DND-41 (cell line): ENCODE measurements at regions not wholly inside any gene's neighbourhood (a gene's known extent, or its start where the extent isn't known, plus 50 kb on each side); places are given as distances from the start of the nearest gene placed in this dataset.

Experiments used
- ATAC-seq: fragments of 200-7000 bp; cut with Tn5 transposase; 3 replicates; pipeline ENCODE4 v1.9.1; 2021; ENCODE audit warnings: low read depth; ENCODE audit not compliant: insufficient read depth
- DNase-seq: peaks from one replicate; pipeline ENCODE4 v3.0.0-alpha.2; 2020
- H2AFZ ChIP-seq: 2 replicates; pipeline ENCODE4 v1.6.0; 2012; ENCODE audit warnings: low read depth, low read length
- H3K27ac ChIP-seq: 2 replicates; pipeline ENCODE4 v1.5.1; 2012; ENCODE audit warnings: low read length, inconsistent platforms
- H3K27me3 ChIP-seq: fragments of 200-600 bp; sonication (generic); 2 replicates; pipeline ENCODE4 v1.6.0; 2012; ENCODE audit warnings: low read length, mild to moderate bottlenecking, inconsistent platforms; ENCODE audit not compliant: insufficient read depth, poor library complexity
- H3K36me3 ChIP-seq: 2 replicates; pipeline ENCODE4 v1.5.1; 2012; ENCODE audit warnings: low read length, inconsistent platforms; ENCODE audit not compliant: insufficient read depth
- H3K4me1 ChIP-seq: 2 replicates; pipeline ENCODE4 v1.5.1; 2012; ENCODE audit warnings: mild to moderate bottlenecking, low read length; ENCODE audit not compliant: insufficient read depth
- H3K4me2 ChIP-seq: 2 replicates; pipeline ENCODE4 v1.6.0; 2012; ENCODE audit warnings: mild to moderate bottlenecking, moderate library complexity, low read length, inconsistent platforms; ENCODE audit not compliant: insufficient read depth
- H3K4me3 ChIP-seq, 2 experiments: fragments of 200-600 bp in 1 of 2; shearing (Covaris generic) in 1 of 2; 2 replicates each; pipeline ENCODE4 v1.5.1; 2012 to 2016; ENCODE audit warnings: inconsistent platforms in 2 of 2, low read length in 2 of 2, mild to moderate bottlenecking in 2 of 2, low read depth in 1 of 2, moderate library complexity in 1 of 2
- H3K79me2 ChIP-seq: 2 replicates; pipeline ENCODE4 v1.6.0; 2012; ENCODE audit warnings: low read length, inconsistent platforms; ENCODE audit not compliant: insufficient read depth
- H3K9ac ChIP-seq: 2 replicates; pipeline ENCODE4 v1.6.0; 2012; ENCODE audit warnings: low read depth, mild to moderate bottlenecking, inconsistent platforms, low read length, moderate library complexity
- H3K9me3 ChIP-seq: 2 replicates; pipeline ENCODE4 v1.5.1; 2012; ENCODE audit warnings: low read length, moderate library complexity, mild to moderate bottlenecking, inconsistent platforms; ENCODE audit not compliant: insufficient read depth, severe bottlenecking
- H4K20me1 ChIP-seq: 2 replicates; pipeline ENCODE4 v1.6.0; 2012; ENCODE audit warnings: low read length; ENCODE audit not compliant: insufficient read depth
- CTCF ChIP-seq: IDR thresholded peaks from 2 replicates; pipeline ENCODE4 v1.5.1; 2012; ENCODE audit warnings: borderline replicate concordance, low read length, moderate library complexity, mild to moderate bottlenecking; ENCODE audit not compliant: poor library complexity, severe bottlenecking; ENCODE audit errors: extremely low read depth
- EZH2 ChIP-seq: IDR thresholded peaks from 3 replicates; pipeline ENCODE4 v1.6.1; 2012; ENCODE audit warnings: borderline replicate concordance, low read depth, mild to moderate bottlenecking, moderate library complexity, low read length, inconsistent platforms; ENCODE audit not compliant: severe bottlenecking

- ATAC-seq (no peak), DNase-seq (no peak)
- no peak for TF ChIP-seq CTCF
- no peak for TF ChIP-seq EZH2
These were observed 987.3 kb downstream of the CCSER2 start for GRCh38 chr10:85315657-85316056.

GRCh38 chr10:85316276-85316675, 987.9 kb downstream of the CCSER2 start:
- H3K4me1 ChIP-seq: no peaks in the 10 kb centered on the region
- DNase-seq: no peak
- no peaks in the 10 kb centered on the region for H3K9me3 ChIP-seq
- ATAC-seq: no peak
- H2AFZ ChIP-seq: no peak overlapping the region
- H3K9ac ChIP-seq: no peak overlapping the region
- no peaks in the 10 kb centered on the region for H3K79me2 ChIP-seq
- H3K4me3 ChIP-seq: no peak overlapping the region
- TF ChIP-seq EZH2 (no peak), CTCF (no peak)
- H3K4me2 ChIP-seq: no peak overlapping the region
- H3K27ac ChIP-seq: no peak overlapping the region
- no peaks in the 10 kb centered on the region for H3K36me3 ChIP-seq
- no peaks in the 10 kb centered on the region for H4K20me1 ChIP-seq
- H3K27me3 ChIP-seq: no peaks in the 10 kb centered on the region

More at GRCh38 chr10:85315657-85316056, 987.3 kb downstream of the CCSER2 start:
- no peaks in the 10 kb centered on the region for H3K79me2 ChIP-seq
- H3K4me3 ChIP-seq: no peak overlapping the region
- no peak overlapping the region for H3K4me2 ChIP-seq
- no peaks in the 10 kb centered on the region for H3K4me1 ChIP-seq
- no peak overlapping the region for H3K9ac ChIP-seq
- H2AFZ ChIP-seq: no peak overlapping the region
- no peaks in the 10 kb centered on the region for H3K36me3 ChIP-seq
- no peak overlapping the region for H3K27ac ChIP-seq
- H3K9me3 ChIP-seq: no peaks in the 10 kb centered on the region
- no peaks in the 10 kb centered on the region for H3K27me3 ChIP-seq
- H4K20me1 ChIP-seq: no peaks in the 10 kb centered on the region

- Histone ChIP-seq H3K4me1 (no peaks in the 10 kb centered on the region), H3K79me2 (no peaks in the 10 kb centered on the region), H3K4me2 (no peak overlapping the region), H3K36me3 (no peaks in the 10 kb centered on the region), H3K9ac (no peak overlapping the region), H2AFZ (no peak overlapping the region), H3K27me3 (no peaks in the 10 kb centered on the region), H3K4me3 (no peak overlapping the region), H3K27ac (no peak overlapping the region), H4K20me1 (no peaks in the 10 kb centered on the region), H3K9me3 (no peaks in the 10 kb centered on the region)
- ATAC-seq: peak; percentile 45; the same call in 2 of the 3 replicates
- TF ChIP-seq EZH2: no peak
- peak; percentile 28 for TF ChIP-seq CTCF
- no peak for DNase-seq
These were observed 989.4 kb downstream of the CCSER2 start for GRCh38 chr10:85317827-85318226.
